ENCODE measurements at regions not wholly inside any gene's neighbourhood (a gene's known extent, or its start where the extent isn't known, plus 50 kb on each side); places are given as distances from the start of the nearest gene placed in this dataset.
A peak's percentile ranks its signal among the peaks of the same experiment; 100 is the strongest.

- no peak overlapping the region for H3K4me3 ChIP-seq
- ATAC-seq (replicated peaks in 6 of 8) = no peak
- in situ Hi-C loops (cut with MboI; ENCODE audit: low pct_unique_long_range_greater_than_20kb in 2 of 9, low sequenced_read_pairs in 9 of 9, unreplicated experiment in 9 of 9) = no loop called here
- H3K27ac ChIP-seq = no peak overlapping the region
- H3K4me1 ChIP-seq (replicated peaks in 1 of 2) = peaks cover 7 to 11% of the 10 kb centered on the region in 2 donors
- WGBS, 10 experiments = 0 to 100% (median 79%) methylated on average over 1 to 2 of the region's 2 CpGs; no CpG with 5 or more reads in 2 of the 10 experiments
These were observed 304.2 kb upstream of the LMCD1 start for GRCh38 chr3:8197384-8197783.

- 15 to 100% (median 66%) methylated on average over 1 to 4 of the region's 4 CpGs; no CpG with 5 or more reads in 1 of the 10 experiments for WGBS, 10 experiments
- ATAC-seq (replicated peaks in 6 of 8) = no peak
These were observed 303.0 kb upstream of the LMCD1 start for GRCh38 chr3:8198605-8199004.

GRCh38 chr3:8200996-8201395 is 300.6 kb upstream of the LMCD1 start:
- WGBS, 10 experiments = 42 to 100% (median 83%) methylated on average over 1 to 3 of the region's 3 CpGs; no CpG with 5 or more reads in 1 of the 10 experiments
- no peak for ATAC-seq (replicated peaks in 6 of 8)
- peaks cover 7 to 11% of the 10 kb centered on the region in 2 donors for H3K4me1 ChIP-seq (replicated peaks in 1 of 2)
- in situ Hi-C loops (cut with MboI; ENCODE audit: low pct_unique_long_range_greater_than_20kb in 2 of 9, low sequenced_read_pairs in 9 of 9, unreplicated experiment in 9 of 9) = no loop called here
- H3K27ac ChIP-seq = no peak overlapping the region
- H3K4me3 ChIP-seq = no peak overlapping the region

More at GRCh38 chr3:8198605-8199004, 303.0 kb upstream of the LMCD1 start:
- Histone ChIP-seq H3K27ac (no peak overlapping the region), H3K4me1 (replicated peaks in 1 of 2) (peaks cover 7 to 11% of the 10 kb centered on the region in 2 donors), H3K4me3 (no peak overlapping the region)
- in situ Hi-C loops (cut with MboI; ENCODE audit: low pct_unique_long_range_greater_than_20kb in 2 of 9, low sequenced_read_pairs in 9 of 9, unreplicated experiment in 9 of 9) = no loop called here

- in situ Hi-C loops (cut with MboI; ENCODE audit: low pct_unique_long_range_greater_than_20kb in 2 of 9, low sequenced_read_pairs in 9 of 9, unreplicated experiment in 9 of 9) = no loop called here
- H3K4me3 ChIP-seq = no peak overlapping the region
- H3K27ac ChIP-seq = no peak overlapping the region
- H3K4me1 ChIP-seq (replicated peaks in 1 of 2) = peaks cover 11 to 14% of the 10 kb centered on the region in 2 donors
- WGBS, 10 experiments = 38 to 88% (median 78%) methylated on average over 1 to 4 of the region's 4 CpGs; no CpG with 5 or more reads in 5 of the 10 experiments
- ATAC-seq (replicated peaks in 6 of 8) = peak in 5 of 8 experiments; percentile 50 to 76 (median 74)
These were observed 299.7 kb upstream of the LMCD1 start for GRCh38 chr3:8201886-8202285.

- WGBS, 10 experiments = 10 to 90% (median 70%) methylated on average over 1 to 5 of the region's 5 CpGs; no CpG with 5 or more reads in 1 of the 10 experiments
- Histone ChIP-seq H3K27ac (no peak overlapping the region), H3K4me1 (replicated peaks in 1 of 2) (peaks cover 16 to 17% of the 10 kb centered on the region in 2 donors), H3K4me3 (no peak overlapping the region)
- in situ Hi-C loops (cut with MboI; ENCODE audit: low pct_unique_long_range_greater_than_20kb in 2 of 9, low sequenced_read_pairs in 9 of 9, unreplicated experiment in 9 of 9) = no loop called here
- ATAC-seq (replicated peaks in 6 of 8) = no peak
These were observed 297.3 kb upstream of the LMCD1 start for GRCh38 chr3:8204331-8204730.

GRCh38 chr3:8204853-8205650 is 296.6 kb upstream of the LMCD1 start:
- peak in 2 of 8 experiments; percentile 70 to 90 for ATAC-seq (replicated peaks in 6 of 8)
- Histone ChIP-seq H3K27ac (no peak overlapping the region), H3K4me1 (replicated peaks in 1 of 2) (peaks cover 16 to 17% of the 10 kb centered on the region in 2 donors), H3K4me3 (no peak overlapping the region)
- WGBS, 10 experiments = 0 to 100% (median 92%) methylated on average over 1 to 5 of the region's 5 CpGs; no CpG with 5 or more reads in 1 of the 10 experiments
- in situ Hi-C loops (cut with MboI; ENCODE audit: low pct_unique_long_range_greater_than_20kb in 2 of 9, low sequenced_read_pairs in 9 of 9, unreplicated experiment in 9 of 9) = no loop called here

GRCh38 chr3:8205881-8206280 is 295.7 kb upstream of the LMCD1 start:
- Histone ChIP-seq H3K27ac (no peak overlapping the region), H3K4me3 (no peak overlapping the region), H3K4me1 (replicated peaks in 1 of 2) (peaks cover 15 to 16% of the 10 kb centered on the region in 2 donors)
- ATAC-seq (replicated peaks in 6 of 8) = no peak
- in situ Hi-C loops (cut with MboI; ENCODE audit: low pct_unique_long_range_greater_than_20kb in 2 of 9, low sequenced_read_pairs in 9 of 9, unreplicated experiment in 9 of 9) = no loop called here
- 0 to 100% (median 53%) methylated on average over 1 to 2 of the region's 2 CpGs; no CpG with 5 or more reads in 1 of the 10 experiments for WGBS, 10 experiments

- Histone ChIP-seq H3K4me1 (replicated peaks in 1 of 2) (peaks cover 7 to 12% of the 10 kb centered on the region in 2 donors), H3K27ac (no peak overlapping the region), H3K4me3 (no peak overlapping the region)
- peak in 2 of 8 experiments; percentile 39 to 90 for ATAC-seq (replicated peaks in 6 of 8)
- in situ Hi-C loops (cut with MboI; ENCODE audit: low pct_unique_long_range_greater_than_20kb in 2 of 9, low sequenced_read_pairs in 9 of 9, unreplicated experiment in 9 of 9) = no loop called here
- 0 to 72% (median 47%) methylated on average over 1 to 3 of the region's 3 CpGs; no CpG with 5 or more reads in 1 of the 10 experiments for WGBS, 10 experiments
These were observed 294.5 kb upstream of the LMCD1 start for GRCh38 chr3:8206971-8207617.

GRCh38 chr3:8210882-8211341 is 290.7 kb upstream of the LMCD1 start:
- no peak overlapping the region for H3K27ac ChIP-seq
- peaks cover 6 to 9% of the 10 kb centered on the region in 2 donors for H3K4me1 ChIP-seq (replicated peaks in 1 of 2)
- H3K4me3 ChIP-seq = no peak overlapping the region
- WGBS, 10 experiments = 0 to 92% (median 11%) methylated on average over 1 to 2 of the region's 2 CpGs; no CpG with 5 or more reads in 3 of the 10 experiments
- in situ Hi-C loops (cut with MboI; ENCODE audit: low pct_unique_long_range_greater_than_20kb in 2 of 9, low sequenced_read_pairs in 9 of 9, unreplicated experiment in 9 of 9) = no loop called here
- ATAC-seq (replicated peaks in 6 of 8) = peak in 1 of 8 experiments; percentile 49

- no peak for ATAC-seq (replicated peaks in 6 of 8)
- 33 to 92% (median 61%) methylated on average over 1 to 4 of the region's 4 CpGs; no CpG with 5 or more reads in 4 of the 10 experiments for WGBS, 10 experiments
- no peak overlapping the region for H3K4me3 ChIP-seq
- H3K4me1 ChIP-seq (replicated peaks in 1 of 2) = peaks cover 0 to 3% of the 10 kb centered on the region in 2 donors
- no peak overlapping the region for H3K27ac ChIP-seq
- in situ Hi-C loops (cut with MboI; ENCODE audit: low pct_unique_long_range_greater_than_20kb in 2 of 9, low sequenced_read_pairs in 9 of 9, unreplicated experiment in 9 of 9) = no loop called here
These were observed 288.8 kb upstream of the LMCD1 start for GRCh38 chr3:8212794-8213193.

- Histone ChIP-seq H3K4me3 (no peak overlapping the region), H3K4me1 (replicated peaks in 1 of 2) (peaks cover 1 to 7% of the 10 kb centered on the region in 2 donors), H3K27ac (no peak overlapping the region)
- WGBS, 10 experiments = 70 to 100% (median 90%) methylated on average over 1 of the region's 1 CpG; no CpG with 5 or more reads in 2 of the 10 experiments
- no peak for ATAC-seq (replicated peaks in 6 of 8)
- in situ Hi-C loops (cut with MboI; ENCODE audit: low pct_unique_long_range_greater_than_20kb in 2 of 9, low sequenced_read_pairs in 9 of 9, unreplicated experiment in 9 of 9) = no loop called here
These were observed 288.3 kb upstream of the LMCD1 start for GRCh38 chr3:8213286-8213685.

GRCh38 chr3:8215821-8216220 is 285.8 kb upstream of the LMCD1 start:
- no peak overlapping the region for H3K4me3 ChIP-seq
- H3K4me1 ChIP-seq (replicated peaks in 1 of 2) = peaks cover 6 to 12% of the 10 kb centered on the region in 2 donors
- no peak for ATAC-seq (replicated peaks in 6 of 8)
- no peak overlapping the region for H3K27ac ChIP-seq
- 17 to 100% (median 67%) methylated on average over 1 to 3 of the region's 3 CpGs; no CpG with 5 or more reads in 2 of the 10 experiments for WGBS, 10 experiments
- in situ Hi-C loops (cut with MboI; ENCODE audit: low pct_unique_long_range_greater_than_20kb in 2 of 9, low sequenced_read_pairs in 9 of 9, unreplicated experiment in 9 of 9) = no loop called here

- peak in 6 of 8 experiments; percentile 35 to 92 (median 80) for ATAC-seq (replicated peaks in 6 of 8)
- WGBS, 10 experiments = 29 to 90% (median 52%) methylated on average over 2 to 7 of the region's 7 CpGs
- no peak overlapping the region for H3K27ac ChIP-seq
- no peak overlapping the region for H3K4me3 ChIP-seq
- in situ Hi-C loops (cut with MboI; ENCODE audit: low pct_unique_long_range_greater_than_20kb in 2 of 9, low sequenced_read_pairs in 9 of 9, unreplicated experiment in 9 of 9) = no loop called here
- H3K4me1 ChIP-seq (replicated peaks in 1 of 2) = peaks cover 7 to 12% of the 10 kb centered on the region in 2 donors
These were observed 283.2 kb upstream of the LMCD1 start for GRCh38 chr3:8218353-8218940.

Data from motor neuron (in vitro differentiated cells).